Renal pelvis (tissue), 1 donor: ENCODE measurements at regions not wholly inside any gene's neighbourhood (a gene's known extent, or its start where the extent isn't known, plus 50 kb on each side); places are given as distances from the start of the nearest gene placed in this dataset.

ENCODE experiments used
- DNase-seq: peaks from one replicate; pipeline ENCODE4 v3.0.0-alpha.2; 2013

GRCh38 chr1:81699234-81699633 lies 101.5 kb upstream of the ADGRL2 start:
- DNase-seq = no peak

GRCh38 chr1:81695741-81696140 lies 105.0 kb upstream of the ADGRL2 start:
- no peak for DNase-seq

GRCh38 chr1:81693316-81693715 lies 107.4 kb upstream of the ADGRL2 start:
- no peak for DNase-seq

GRCh38 chr1:81690676-81691453 lies 109.9 kb upstream of the ADGRL2 start:
- no peak for DNase-seq

GRCh38 chr1:81689531-81689941 lies 111.2 kb upstream of the ADGRL2 start:
- no peak for DNase-seq

GRCh38 chr1:81682490-81682889 lies 118.2 kb upstream of the ADGRL2 start:
- no peak for DNase-seq

GRCh38 chr1:81681601-81682266 lies 119.0 kb upstream of the ADGRL2 start:
- no peak for DNase-seq

- no peak for DNase-seq
Observed at GRCh38 chr1:81681114-81681513, 119.6 kb upstream of the ADGRL2 start.

GRCh38 chr1:81679942-81680341 lies 120.8 kb upstream of the ADGRL2 start:
- no peak for DNase-seq

GRCh38 chr1:81678779-81679178 lies 122.0 kb upstream of the ADGRL2 start:
- DNase-seq = no peak

GRCh38 chr1:81672766-81673165 lies 128.0 kb upstream of the ADGRL2 start:
- no peak for DNase-seq

GRCh38 chr1:81671038-81671437 lies 129.7 kb upstream of the ADGRL2 start:
- no peak for DNase-seq

- peak; percentile 76 for DNase-seq
Observed at GRCh38 chr1:81670286-81670685, 130.4 kb upstream of the ADGRL2 start.

GRCh38 chr1:81666586-81666985 lies 134.1 kb upstream of the ADGRL2 start:
- DNase-seq = no peak

GRCh38 chr1:81664341-81664740 lies 136.4 kb upstream of the ADGRL2 start:
- no peak for DNase-seq

- no peak for DNase-seq
Observed at GRCh38 chr1:81662913-81663526, 137.7 kb upstream of the ADGRL2 start.

GRCh38 chr1:81660286-81660685 lies 140.4 kb upstream of the ADGRL2 start:
- no peak for DNase-seq

GRCh38 chr1:81654657-81655056 lies 146.1 kb upstream of the ADGRL2 start:
- no peak for DNase-seq

- DNase-seq = no peak
Observed at GRCh38 chr1:81654147-81654546, 146.6 kb upstream of the ADGRL2 start.

- no peak for DNase-seq
Observed at GRCh38 chr1:81650776-81651175, 150.0 kb upstream of the ADGRL2 start.

GRCh38 chr1:81635816-81636215 lies 164.9 kb upstream of the ADGRL2 start:
- DNase-seq = no peak

GRCh38 chr1:81634294-81634693 lies 166.4 kb upstream of the ADGRL2 start:
- DNase-seq = no peak

- DNase-seq = no peak
Observed at GRCh38 chr1:81619156-81619555, 181.6 kb upstream of the ADGRL2 start.
